ENCODE measurements at regions not wholly inside any gene's neighbourhood (a gene's known extent, or its start where the extent isn't known, plus 50 kb on each side); places are given as distances from the start of the nearest gene placed in this dataset.
"Not testable (repeated sequence)": the region's sequence is repeated elsewhere in the genome, so short reads cannot be mapped to it uniquely, and the experiment has no call there.

- TF ChIP-seq, protein P1, sequence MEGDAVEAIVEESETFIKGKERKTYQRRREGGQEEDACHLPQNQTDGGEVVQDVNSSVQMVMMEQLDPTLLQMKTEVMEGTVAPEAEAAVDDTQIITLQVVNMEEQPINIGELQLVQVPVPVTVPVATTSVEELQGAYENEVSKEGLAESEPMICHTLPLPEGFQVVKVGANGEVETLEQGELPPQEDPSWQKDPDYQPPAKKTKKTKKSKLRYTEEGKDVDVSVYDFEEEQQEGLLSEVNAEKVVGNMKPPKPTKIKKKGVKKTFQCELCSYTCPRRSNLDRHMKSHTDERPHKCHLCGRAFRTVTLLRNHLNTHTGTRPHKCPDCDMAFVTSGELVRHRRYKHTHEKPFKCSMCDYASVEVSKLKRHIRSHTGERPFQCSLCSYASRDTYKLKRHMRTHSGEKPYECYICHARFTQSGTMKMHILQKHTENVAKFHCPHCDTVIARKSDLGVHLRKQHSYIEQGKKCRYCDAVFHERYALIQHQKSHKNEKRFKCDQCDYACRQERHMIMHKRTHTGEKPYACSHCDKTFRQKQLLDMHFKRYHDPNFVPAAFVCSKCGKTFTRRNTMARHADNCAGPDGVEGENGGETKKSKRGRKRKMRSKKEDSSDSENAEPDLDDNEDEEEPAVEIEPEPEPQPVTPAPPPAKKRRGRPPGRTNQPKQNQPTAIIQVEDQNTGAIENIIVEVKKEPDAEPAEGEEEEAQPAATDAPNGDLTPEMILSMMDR (IDR thresholded peaks at IDR 0.05; ENCODE audit: control extremely low read depth, extremely low read depth): no peak
- WGBS, 2 donors: 85 to 86% methylated on average over 25 to 26 of the region's 26 CpGs
- H3K36me3 ChIP-seq (ENCODE audit: control insufficient read depth in 4 of 4, insufficient read depth in 4 of 4, low read length in 4 of 4): no peaks in the 10 kb centered on the region
- no peak overlapping the region for H3K9ac ChIP-seq (ENCODE audit: insufficient read depth in 1 of 2, low read length in 2 of 2)
- DNase-seq (no peak), ATAC-seq (ENCODE audit: insufficient read depth, low FRiP score) (no peak)
- no peak overlapping the region for H3K27ac ChIP-seq (ENCODE audit: low read depth in 1 of 2, low read length in 1 of 2)
- no peak overlapping the region for H3K4me3 ChIP-seq
- no peaks in the 10 kb centered on the region for H3K9me3 ChIP-seq (ENCODE audit: control insufficient read depth in 4 of 4, insufficient read depth in 3 of 4, low read length in 3 of 4)
- H3K4me1 ChIP-seq (ENCODE audit: control insufficient read depth in 5 of 5, insufficient read depth in 5 of 5, low read length in 5 of 5): peaks cover 0 to 6% (median 0%) of the 10 kb centered on the region in 5 donors
- no peaks in the 10 kb centered on the region for H3K27me3 ChIP-seq (ENCODE audit: control insufficient read depth in 3 of 3, insufficient read depth in 3 of 3, low read length in 2 of 3)
Measured at GRCh38 chr17:16870253-16871245, 101.4 kb downstream of the TNFRSF13B start.

GRCh38 chr17:16869531-16870252 is 102.2 kb downstream of the TNFRSF13B start:
- WGBS, 2 donors: 94% methylated on average over 7 to 10 of the region's 11 CpGs
- H3K36me3 ChIP-seq (ENCODE audit: control insufficient read depth in 4 of 4, insufficient read depth in 4 of 4, low read length in 4 of 4); H3K9me3 ChIP-seq (ENCODE audit: control insufficient read depth in 4 of 4, insufficient read depth in 3 of 4, low read length in 3 of 4); DNase-seq; H3K27me3 ChIP-seq (ENCODE audit: control insufficient read depth in 3 of 3, insufficient read depth in 3 of 3, low read length in 2 of 3); H3K4me1 ChIP-seq (ENCODE audit: control insufficient read depth in 5 of 5, insufficient read depth in 5 of 5, low read length in 5 of 5); H3K9ac ChIP-seq (ENCODE audit: insufficient read depth in 1 of 2, low read length in 2 of 2); H3K27ac ChIP-seq (ENCODE audit: low read depth in 1 of 2, low read length in 1 of 2); ATAC-seq (ENCODE audit: insufficient read depth, low FRiP score); H3K4me3 ChIP-seq: not testable (repeated sequence)

DNA sequence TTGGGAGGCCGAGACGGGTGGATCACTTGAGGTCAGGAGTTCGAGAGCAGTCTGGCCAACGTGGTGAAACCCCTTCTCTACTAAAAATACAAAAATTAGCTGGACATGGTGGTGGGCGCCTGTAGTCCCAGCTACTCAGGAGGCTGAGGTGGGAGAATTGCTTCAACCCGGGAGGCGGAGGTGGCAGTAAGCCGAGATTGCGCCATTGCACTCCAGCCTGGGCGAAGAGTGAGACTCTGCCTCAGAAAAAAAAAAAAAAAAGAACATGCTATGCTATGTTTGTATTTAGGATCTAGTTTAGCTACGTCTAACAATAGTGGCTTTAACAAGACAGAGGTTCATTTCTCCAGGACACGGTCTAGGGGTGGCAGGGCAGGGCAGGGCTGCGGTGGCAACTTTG is 103.3 kb downstream of the TNFRSF13B start:
- 88 to 92% methylated on average over 13 of the region's 13 CpGs for WGBS, 2 donors
- not testable (repeated sequence) for H3K27me3 ChIP-seq (ENCODE audit: control insufficient read depth in 3 of 3, insufficient read depth in 3 of 3, low read length in 2 of 3); H3K9ac ChIP-seq (ENCODE audit: insufficient read depth in 1 of 2, low read length in 2 of 2); H3K4me3 ChIP-seq; H3K36me3 ChIP-seq (ENCODE audit: control insufficient read depth in 4 of 4, insufficient read depth in 4 of 4, low read length in 4 of 4); ATAC-seq (ENCODE audit: insufficient read depth, low FRiP score); H3K9me3 ChIP-seq (ENCODE audit: control insufficient read depth in 4 of 4, insufficient read depth in 3 of 4, low read length in 3 of 4); H3K4me1 ChIP-seq (ENCODE audit: control insufficient read depth in 5 of 5, insufficient read depth in 5 of 5, low read length in 5 of 5); H3K27ac ChIP-seq (ENCODE audit: low read depth in 1 of 2, low read length in 1 of 2); DNase-seq

- not testable (repeated sequence) for H3K27me3 ChIP-seq (ENCODE audit: control insufficient read depth in 3 of 3, insufficient read depth in 3 of 3, low read length in 2 of 3); H3K27ac ChIP-seq (ENCODE audit: low read depth in 1 of 2, low read length in 1 of 2); H3K9me3 ChIP-seq (ENCODE audit: control insufficient read depth in 4 of 4, insufficient read depth in 3 of 4, low read length in 3 of 4); H3K9ac ChIP-seq (ENCODE audit: insufficient read depth in 1 of 2, low read length in 2 of 2); ATAC-seq (ENCODE audit: insufficient read depth, low FRiP score); DNase-seq; H3K36me3 ChIP-seq (ENCODE audit: control insufficient read depth in 4 of 4, insufficient read depth in 4 of 4, low read length in 4 of 4); H3K4me3 ChIP-seq; H3K4me1 ChIP-seq (ENCODE audit: control insufficient read depth in 5 of 5, insufficient read depth in 5 of 5, low read length in 5 of 5)
- 83 to 88% methylated on average over 2 to 3 of the region's 5 CpGs for WGBS, 2 donors
Measured at GRCh38 chr17:16867545-16867944, 104.4 kb downstream of the TNFRSF13B start.

DNA sequence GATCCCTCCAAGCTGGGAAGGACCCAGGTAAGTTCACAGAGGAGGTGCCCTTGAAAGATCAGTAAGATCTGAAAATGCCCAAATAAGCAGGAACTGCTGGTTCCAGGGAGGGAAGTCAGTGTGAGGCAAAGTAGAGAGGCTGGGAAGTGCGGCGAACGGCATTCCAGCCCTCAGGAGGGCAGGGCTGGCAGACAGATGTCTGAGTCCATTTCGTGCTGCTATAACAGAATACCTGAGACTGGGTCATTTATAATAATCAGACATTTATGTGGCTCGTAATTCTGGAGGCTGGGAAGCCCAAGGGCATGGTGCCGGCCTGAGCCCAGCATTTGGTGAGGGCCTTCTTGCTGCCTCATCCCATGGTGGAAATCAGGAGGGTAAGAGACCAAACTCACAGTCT is 105.1 kb downstream of the TNFRSF13B start:
- not testable (repeated sequence) for H3K9ac ChIP-seq (ENCODE audit: insufficient read depth in 1 of 2, low read length in 2 of 2); H3K27me3 ChIP-seq (ENCODE audit: control insufficient read depth in 3 of 3, insufficient read depth in 3 of 3, low read length in 2 of 3); DNase-seq; ATAC-seq (ENCODE audit: insufficient read depth, low FRiP score); H3K4me3 ChIP-seq; H3K9me3 ChIP-seq (ENCODE audit: control insufficient read depth in 4 of 4, insufficient read depth in 3 of 4, low read length in 3 of 4); H3K36me3 ChIP-seq (ENCODE audit: control insufficient read depth in 4 of 4, insufficient read depth in 4 of 4, low read length in 4 of 4); H3K4me1 ChIP-seq (ENCODE audit: control insufficient read depth in 5 of 5, insufficient read depth in 5 of 5, low read length in 5 of 5)
- peak overlapping the region in 1 of 2 donors; percentile 70 for H3K27ac ChIP-seq (ENCODE audit: low read depth in 1 of 2, low read length in 1 of 2)
- WGBS, 2 donors: 85 to 87% methylated on average over 6 of the region's 6 CpGs
